ENCODE measurements at regions not wholly inside any gene's neighbourhood (a gene's known extent, or its start where the extent isn't known, plus 50 kb on each side); places are given as distances from the start of the nearest gene placed in this dataset.
A peak's percentile ranks its signal among the peaks of the same experiment; 100 is the strongest.

GRCh38 chr4:104901961-104902605 lies 244.6 kb upstream of the TET2 start:
- DNase-seq = no peak

- DNase-seq = no peak
These were observed 241.6 kb upstream of the TET2 start for GRCh38 chr4:104905065-104905464.

- DNase-seq = no peak
These were observed 241.1 kb upstream of the TET2 start for GRCh38 chr4:104905546-104905945.

GRCh38 chr4:104906276-104906675 lies 240.4 kb upstream of the TET2 start:
- DNase-seq = no peak

GRCh38 chr4:104907074-104907649 lies 239.5 kb upstream of the TET2 start:
- no peak for DNase-seq

GRCh38 chr4:104907991-104908390 lies 238.7 kb upstream of the TET2 start:
- DNase-seq = no peak

- no peak for DNase-seq
These were observed 237.3 kb upstream of the TET2 start for GRCh38 chr4:104909376-104909775.

GRCh38 chr4:104912518-104912917 lies 234.2 kb upstream of the TET2 start:
- no peak for DNase-seq

GRCh38 chr4:104915373-104915772 lies 231.3 kb upstream of the TET2 start:
- no peak for DNase-seq

- DNase-seq = no peak
These were observed 230.8 kb upstream of the TET2 start for GRCh38 chr4:104915864-104916263.

- DNase-seq = no peak
These were observed 227.3 kb upstream of the TET2 start for GRCh38 chr4:104919406-104919805.

GRCh38 chr4:104930298-104930697 lies 216.4 kb upstream of the TET2 start:
- no peak for DNase-seq

- peak; percentile 40 for DNase-seq
These were observed 215.6 kb upstream of the TET2 start for GRCh38 chr4:104930745-104931736.

GRCh38 chr4:104938624-104939023 lies 208.1 kb upstream of the TET2 start:
- DNase-seq = peak; percentile 4

GRCh38 chr4:104940927-104941326 lies 205.7 kb upstream of the TET2 start:
- no peak for DNase-seq

GRCh38 chr4:104941661-104942062 lies 205.0 kb upstream of the TET2 start:
- DNase-seq = peak; percentile 25

GRCh38 chr4:104942990-104943743 lies 203.5 kb upstream of the TET2 start:
- DNase-seq = no peak

GRCh38 chr4:104944596-104944995 lies 202.1 kb upstream of the TET2 start:
- no peak for DNase-seq

GRCh38 chr4:104964410-104965175 lies 182.1 kb upstream of the TET2 start:
- no peak for DNase-seq

GRCh38 chr4:104966349-104967033 lies 180.2 kb upstream of the TET2 start:
- DNase-seq = peak; percentile 95

- no peak for DNase-seq
These were observed 179.7 kb upstream of the TET2 start for GRCh38 chr4:104967034-104967401.

All from activated CD4-positive, alpha-beta T cell treated with anti-CD3 and anti-CD28 coated beads, Interleukin-10, Interleukin-2, amounts not matched to agents 100 ng/mL and 50 ng/mL, durations not matched to agents 16 hours and 8 hours (primary cell).